H9 (cell line): ENCODE measurements at regions not wholly inside any gene's neighbourhood (a gene's known extent, or its start where the extent isn't known, plus 50 kb on each side); places are given as distances from the start of the nearest gene placed in this dataset.

ENCODE experiments used
- DNase-seq: peaks from one replicate; pipeline ENCODE4 v3.0.0-alpha.2; 2017
- H2AFZ ChIP-seq: one replicate; pipeline ENCODE4 v1.6.1; 2013; ENCODE audit warnings: mild to moderate bottlenecking, low read length, control low read depth, moderate library complexity
- H2AK5ac ChIP-seq: 2 replicates; pipeline ENCODE4 v1.6.1; 2013; ENCODE audit warnings: low read length, control low read depth, mixed read lengths; ENCODE audit not compliant: insufficient read length
- H2BK120ac ChIP-seq: one replicate; pipeline ENCODE4 v1.6.1; 2013; ENCODE audit warnings: low read depth, mild to moderate bottlenecking, low read length, control low read depth, inconsistent platforms; ENCODE audit not compliant: poor library complexity, severe bottlenecking
- H2BK12ac ChIP-seq: 2 replicates; pipeline ENCODE4 v1.6.1; 2013; ENCODE audit warnings: low read length, control low read depth, mixed read lengths, low read depth; ENCODE audit not compliant: insufficient read length
- H2BK15ac ChIP-seq: 2 replicates; pipeline ENCODE4 v1.6.1; 2013; ENCODE audit warnings: low read depth, low read length, control low read depth
- H2BK20ac ChIP-seq: one replicate; pipeline ENCODE4 v1.6.1; 2013; ENCODE audit warnings: low read depth, mild to moderate bottlenecking, low read length, control low read depth, inconsistent platforms; ENCODE audit not compliant: poor library complexity, severe bottlenecking
- H2BK5ac ChIP-seq: 2 replicates; pipeline ENCODE4 v1.6.1; 2013; ENCODE audit warnings: low read length, control low read depth, mixed read lengths; ENCODE audit not compliant: insufficient read length
- H3K14ac ChIP-seq: 2 replicates; pipeline ENCODE4 v1.6.1; 2013; ENCODE audit warnings: low read length, control low read depth; ENCODE audit not compliant: insufficient read depth
- H3K18ac ChIP-seq: 2 replicates; pipeline ENCODE4 v1.6.1; 2013; ENCODE audit warnings: low read depth, mild to moderate bottlenecking, mixed read lengths, low read length, control low read depth; ENCODE audit not compliant: insufficient read length
- H3K23ac ChIP-seq: 2 replicates; pipeline ENCODE4 v1.6.1; 2013; ENCODE audit warnings: low read length, control low read depth, mixed read lengths, low read depth; ENCODE audit not compliant: insufficient read length
- H3K23me2 ChIP-seq: 2 replicates; pipeline ENCODE4 v1.6.1; 2013; ENCODE audit warnings: low read depth, mild to moderate bottlenecking, mixed read lengths, low read length, control low read depth; ENCODE audit not compliant: insufficient read length, poor library complexity, severe bottlenecking
- H3K27ac ChIP-seq: 2 replicates; pipeline ENCODE4 v1.5.1; 2013; ENCODE audit warnings: low read length, control low read depth, mixed read lengths, low read depth; ENCODE audit not compliant: insufficient read length
- H3K27me3 ChIP-seq: 2 replicates; pipeline ENCODE4 v1.6.1; 2013; ENCODE audit warnings: low read length, control low read depth, inconsistent platforms; ENCODE audit not compliant: insufficient read depth
- H3K4ac ChIP-seq: 2 replicates; pipeline ENCODE4 v1.6.1; 2013; ENCODE audit warnings: low read depth, mild to moderate bottlenecking, control low read depth, inconsistent platforms, low read length, moderate library complexity
- H3K4me1 ChIP-seq: 2 replicates; pipeline ENCODE4 v1.6.1; 2013; ENCODE audit warnings: low read length, control low read depth, inconsistent platforms; ENCODE audit not compliant: insufficient read depth
- H3K4me2 ChIP-seq: 2 replicates; pipeline ENCODE4 v1.6.1; 2013; ENCODE audit warnings: low read length, control low read depth, mixed read lengths; ENCODE audit not compliant: insufficient read length, insufficient read depth
- H3K56ac ChIP-seq: 2 replicates; pipeline ENCODE4 v1.6.1; 2013; ENCODE audit warnings: low read depth, mild to moderate bottlenecking, mixed read lengths, low read length, control low read depth; ENCODE audit not compliant: insufficient read length
- H3K79me1 ChIP-seq: 2 replicates; pipeline ENCODE4 v1.6.1; 2013; ENCODE audit warnings: low read depth, mild to moderate bottlenecking, moderate library complexity, low read length, control low read depth, inconsistent platforms; ENCODE audit not compliant: insufficient read depth, poor library complexity, severe bottlenecking
- H3K79me2 ChIP-seq: 2 replicates; pipeline ENCODE4 v1.6.1; 2013; ENCODE audit warnings: low read length, control low read depth, inconsistent platforms; ENCODE audit not compliant: insufficient read depth
- H3K9ac ChIP-seq: 2 replicates; pipeline ENCODE4 v1.6.1; 2013; ENCODE audit warnings: low read length, control low read depth, mixed read lengths; ENCODE audit not compliant: insufficient read length; ENCODE audit errors: extremely low read depth
- H3K9me3 ChIP-seq: one replicate; pipeline ENCODE4 v1.6.1; 2013; ENCODE audit warnings: low read depth, low read length, inconsistent platforms; ENCODE audit not compliant: control insufficient read depth
- H3T11ph ChIP-seq: one replicate; pipeline ENCODE4 v1.6.1; 2013; ENCODE audit warnings: mild to moderate bottlenecking, low read length, control low read depth, inconsistent platforms
- H4K20me1 ChIP-seq: one replicate; pipeline ENCODE4 v1.6.1; 2013; ENCODE audit not compliant: control insufficient read depth, insufficient read length, insufficient read depth
- H4K5ac ChIP-seq: 2 replicates; pipeline ENCODE4 v1.6.1; 2013; ENCODE audit warnings: low read depth, mild to moderate bottlenecking, mixed read lengths, low read length, control low read depth; ENCODE audit not compliant: insufficient read length
- H4K8ac ChIP-seq: replicated peaks from 2 replicates; pipeline ENCODE4 v1.6.1; 2013; ENCODE audit warnings: low read length, control low read depth, mixed read lengths, low read depth; ENCODE audit not compliant: insufficient read length
- H4K91ac ChIP-seq: 2 replicates; pipeline ENCODE4 v1.6.1; 2013; ENCODE audit warnings: low read depth, mild to moderate bottlenecking, moderate library complexity, mixed read lengths, low read length, control low read depth; ENCODE audit not compliant: insufficient read length
- H3K27ac Mint-ChIP-seq, 3 experiments: 2 replicates in 2 of 3; 3 replicates in 1 of 3; pipeline ENCODE4 v1.8.0; 2020 to 2021; ENCODE audit warnings: mixed read lengths in 3 of 3, mild to moderate bottlenecking in 1 of 3, moderate library complexity in 1 of 3
- H3K27me3 Mint-ChIP-seq: 2 replicates; pipeline ENCODE4 v1.8.0; 2021; ENCODE audit warnings: low read depth, mild to moderate bottlenecking, moderate library complexity, mixed read lengths
- H3K36me3 Mint-ChIP-seq, 3 experiments: 2 replicates in 2 of 3; 3 replicates in 1 of 3; pipeline ENCODE4 v1.8.0; 2020 to 2021; ENCODE audit warnings: low read depth in 3 of 3, mixed read lengths in 3 of 3; ENCODE audit not compliant: insufficient read depth in 1 of 3
- H3K4me1 Mint-ChIP-seq, 2 experiments: 2 replicates each; pipeline ENCODE4 v1.8.0; 2020; ENCODE audit warnings: mixed read lengths in 2 of 2
- H3K4me3 Mint-ChIP-seq, 2 experiments: 2 replicates in 1 of 2; 3 replicates in 1 of 2; pipeline ENCODE4 v1.8.0; 2020 to 2021; ENCODE audit warnings: mild to moderate bottlenecking in 2 of 2, mixed read lengths in 2 of 2, moderate library complexity in 1 of 2
- H3K9me3 Mint-ChIP-seq, 2 experiments: 2 replicates in 1 of 2; 3 replicates in 1 of 2; pipeline ENCODE4 v1.8.0; 2020; ENCODE audit warnings: mild to moderate bottlenecking in 2 of 2, mixed read lengths in 2 of 2, moderate library complexity in 1 of 2
- WGBS: extraction: QIAGEN DNeasy Blood & Tissue Kit; methylation state at CpG from one replicate; pipeline ENCODE4 v1.1.7; 2013; ENCODE audit warnings: missing lambda C conversion rate, low lambda C conversion rate, mixed read lengths; ENCODE audit not compliant: insufficient read length; ENCODE audit errors: extremely low coverage; 5-methylcytosine and 5-hydroxymethylcytosine counted together
- TF ChIP-seq, protein P1 (sequence below): fragments of 200-600 bp; sonication (generic); conservative IDR thresholded peaks from 3 replicates; pipeline ENCODE4 v1.8.0; 2021; ENCODE audit warnings: antibody characterized with exemption, mild to moderate bottlenecking

DNA sequence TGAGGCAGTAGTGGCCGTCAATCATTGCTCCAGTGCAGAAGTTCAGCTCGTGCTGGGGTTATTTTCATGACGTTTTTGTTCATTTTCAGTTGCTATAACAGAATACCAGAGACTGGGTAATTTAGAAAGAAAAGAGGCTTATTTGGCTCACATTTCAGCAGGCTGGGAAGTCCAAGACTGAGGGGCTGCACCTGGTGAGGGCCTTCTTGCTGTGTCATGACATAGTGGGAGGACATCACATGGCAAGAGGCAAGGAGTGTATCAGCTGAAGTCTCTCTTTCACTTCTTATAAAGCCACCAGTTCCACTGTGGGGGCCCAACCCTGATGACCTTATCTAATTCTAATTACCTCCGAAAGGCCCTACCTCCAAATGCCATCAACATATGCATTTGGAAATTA is 58.0 kb upstream of the DPP10 start:
- no peak overlapping the region for H2AK5ac ChIP-seq
- H4K5ac ChIP-seq = no peak overlapping the region
- no peaks in the 10 kb centered on the region for H3K79me2 ChIP-seq
- no peak for DNase-seq
- H4K20me1 ChIP-seq = no peaks in the 10 kb centered on the region
- no peak overlapping the region for H2BK12ac ChIP-seq
- no peak overlapping the region for H3K23ac ChIP-seq
- TF ChIP-seq, protein P1, sequence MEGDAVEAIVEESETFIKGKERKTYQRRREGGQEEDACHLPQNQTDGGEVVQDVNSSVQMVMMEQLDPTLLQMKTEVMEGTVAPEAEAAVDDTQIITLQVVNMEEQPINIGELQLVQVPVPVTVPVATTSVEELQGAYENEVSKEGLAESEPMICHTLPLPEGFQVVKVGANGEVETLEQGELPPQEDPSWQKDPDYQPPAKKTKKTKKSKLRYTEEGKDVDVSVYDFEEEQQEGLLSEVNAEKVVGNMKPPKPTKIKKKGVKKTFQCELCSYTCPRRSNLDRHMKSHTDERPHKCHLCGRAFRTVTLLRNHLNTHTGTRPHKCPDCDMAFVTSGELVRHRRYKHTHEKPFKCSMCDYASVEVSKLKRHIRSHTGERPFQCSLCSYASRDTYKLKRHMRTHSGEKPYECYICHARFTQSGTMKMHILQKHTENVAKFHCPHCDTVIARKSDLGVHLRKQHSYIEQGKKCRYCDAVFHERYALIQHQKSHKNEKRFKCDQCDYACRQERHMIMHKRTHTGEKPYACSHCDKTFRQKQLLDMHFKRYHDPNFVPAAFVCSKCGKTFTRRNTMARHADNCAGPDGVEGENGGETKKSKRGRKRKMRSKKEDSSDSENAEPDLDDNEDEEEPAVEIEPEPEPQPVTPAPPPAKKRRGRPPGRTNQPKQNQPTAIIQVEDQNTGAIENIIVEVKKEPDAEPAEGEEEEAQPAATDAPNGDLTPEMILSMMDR = no peak
- H3K4me1 ChIP-seq = no peaks in the 10 kb centered on the region
- no peak overlapping the region for H2AFZ ChIP-seq
- no peaks in the 10 kb centered on the region for H3K23me2 ChIP-seq
- Mint-ChIP-seq H3K27ac (no peak overlapping the region), H3K4me3 (no peak overlapping the region), H3K4me1 (peaks cover 5 to 6% of the 10 kb centered on the region in 2 experiments; a peak in 3 of 4 replicates), H3K9me3 (no peaks in the 10 kb centered on the region; a peak in 1 of 5 replicates), H3K36me3 (peaks cover 0 to 3% (median 0%) of the 10 kb centered on the region in 3 experiments; a peak in 1 of 7 replicates), H3K27me3 (no peaks in the 10 kb centered on the region)
- no peak overlapping the region for H3K27ac ChIP-seq
- H4K91ac ChIP-seq = no peak overlapping the region
- H2BK15ac ChIP-seq = no peak overlapping the region
- H3K79me1 ChIP-seq = no peaks in the 10 kb centered on the region
- no peak overlapping the region for H3K9ac ChIP-seq
- H4K8ac ChIP-seq = no peak overlapping the region
- no peak overlapping the region for H3K14ac ChIP-seq
- H3K27me3 ChIP-seq = no peaks in the 10 kb centered on the region
- H3K18ac ChIP-seq = no peak overlapping the region
- no CpG with 5 or more reads among the region's 4 CpGs for WGBS
- no peak overlapping the region for H3K4me2 ChIP-seq
- no peaks in the 10 kb centered on the region for H3K9me3 ChIP-seq
- no peak overlapping the region for H2BK5ac ChIP-seq
- H2BK20ac ChIP-seq = no peak overlapping the region
- H2BK120ac ChIP-seq = no peak overlapping the region
- H3K56ac ChIP-seq = no peak overlapping the region
- H3K4ac ChIP-seq = no peak overlapping the region
- H3T11ph ChIP-seq = no peak overlapping the region
